ENCODE measurements at regions not wholly inside any gene's neighbourhood (a gene's known extent, or its start where the extent isn't known, plus 50 kb on each side); places are given as distances from the start of the nearest gene placed in this dataset.

DNA sequence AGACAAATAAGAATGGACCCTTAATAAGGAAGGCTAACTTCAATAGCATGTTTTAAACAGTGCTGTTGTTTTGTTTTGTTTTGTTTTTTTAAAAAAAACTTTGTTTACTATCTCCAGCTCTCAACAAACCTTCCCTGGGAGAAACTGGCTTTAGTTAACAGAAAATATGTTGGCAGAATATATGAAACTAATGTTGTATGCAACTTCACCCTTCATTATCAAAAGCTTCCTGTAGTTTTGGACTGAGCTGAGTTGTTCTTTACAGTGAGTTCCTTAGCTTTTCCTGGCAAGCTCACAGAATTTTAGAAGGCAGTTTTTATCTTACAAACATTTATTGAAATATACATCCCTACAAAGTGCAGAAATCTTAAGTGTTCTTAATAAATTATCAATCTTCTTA lies 2480.7 kb upstream of the PCDH20 start:
- TF ChIP-seq EZH2 (IDR thresholded peaks at IDR 0.05; ENCODE audit: insufficient read depth, low read length) = no peak
- TF ChIP-seq CTCF (IDR thresholded peaks at IDR 0.05; ENCODE audit: insufficient read depth, low read depth, low read length) = no peak

Measured in astrocyte (in vitro differentiated cells and primary cell).